B cell (primary cell): ENCODE measurements at regions not wholly inside any gene's neighbourhood (a gene's known extent, or its start where the extent isn't known, plus 50 kb on each side); places are given as distances from the start of the nearest gene placed in this dataset.

Experiments
- ATAC-seq: fragments of 200-7000 bp; cut with Tn5 transposase; one replicate; pipeline ENCODE4 v1.10.0; 2021; ENCODE audit warnings: low read depth, mild to moderate bottlenecking, moderate number of reproducible peaks, moderate library complexity
- CTCF ChIA-PET: fragments of 350-600 bp; sonication (Branson Sonifier 250); formaldehyde crosslinking; loops from one replicate; lab custom pipeline; 2021; ENCODE audit warnings: antibody characterized with exemption, inconsistent platforms; lab: Charles Lee
- POLR2A ChIA-PET: fragments of 350-600 bp; sonication (Branson Sonifier 250); formaldehyde crosslinking; loops from one replicate; lab custom pipeline; 2021; ENCODE audit warnings: antibody characterized with exemption; lab: Charles Lee
- DNase-seq: peaks from one replicate; pipeline ENCODE4 v3.0.0; 2013
- H2AFZ ChIP-seq: 2 replicates; pipeline ENCODE4 v1.6.1; 2012; ENCODE audit warnings: mild to moderate bottlenecking, low read depth, low read length; ENCODE audit not compliant: insufficient read depth, poor library complexity, severe bottlenecking
- H3K27ac ChIP-seq, 2 donors: 1 replicate in 1 of 2; 2 replicates in 1 of 2; pipeline ENCODE4 v1.5.1; 2012 to 2013; ENCODE audit warnings: low read length in 2 of 2, mild to moderate bottlenecking in 2 of 2, moderate library complexity in 1 of 2
- H3K27me3 ChIP-seq, 4 experiments: fragments of 200-600 bp in 1 of 4; sonication (generic) in 1 of 4; replicated peaks in 1 of 4; 1 replicate in 2 of 4; 2 replicates in 2 of 4; pipeline versions ENCODE4 v1.6.1 to v1.7.0; 2013 to 2016; ENCODE audit warnings: low read length in 3 of 4, mild to moderate bottlenecking in 2 of 4, mixed read lengths in 1 of 4, moderate library complexity in 1 of 4; ENCODE audit not compliant: insufficient read depth in 4 of 4, control insufficient read depth in 3 of 4; ENCODE audit errors: control extremely low read depth in 1 of 4
- H3K36me3 ChIP-seq, 2 experiments: replicated peaks in 1 of 2; 1 replicate in 1 of 2; 2 replicates in 1 of 2; pipeline versions ENCODE4 v1.6.1 to v1.7.1; 2013; ENCODE audit warnings: low read length in 1 of 2; ENCODE audit not compliant: insufficient read depth in 2 of 2, control insufficient read depth in 1 of 2; ENCODE audit errors: control extremely low read depth in 1 of 2, extremely low read depth in 1 of 2
- H3K4me1 ChIP-seq, 2 donors: fragments of 200-600 bp in 1 of 2; sonication (generic) in 1 of 2; 1 replicate in 1 of 2; 2 replicates in 1 of 2; pipeline versions ENCODE4 v1.5.1 to v1.6.1; 2013 to 2017; ENCODE audit warnings: low read length in 2 of 2; ENCODE audit not compliant: control insufficient read depth in 2 of 2, insufficient read depth in 2 of 2
- H3K4me2 ChIP-seq: replicated peaks from 2 replicates; pipeline ENCODE3; 2012; ENCODE audit warnings: mild to moderate bottlenecking, low read depth, low read length; ENCODE audit not compliant: poor library complexity, severe bottlenecking
- H3K4me3 ChIP-seq, 5 experiments: fragments of 200-600 bp in 1 of 5; sonication (generic) in 1 of 5; 1 replicate in 3 of 5; 2 replicates in 2 of 5; pipeline versions ENCODE4 v1.5.1 to v1.7.0; 2011 to 2016; ENCODE audit warnings: low read length in 4 of 5, mild to moderate bottlenecking in 4 of 5, low read depth in 2 of 5, control low read depth in 1 of 5, moderate library complexity in 1 of 5; ENCODE audit not compliant: insufficient read depth in 1 of 5; ENCODE audit errors: control extremely low read depth in 1 of 5, extremely low read depth in 1 of 5
- H3K79me2 ChIP-seq: fragments of 200-600 bp; sonication (generic); one replicate; pipeline ENCODE4 v1.6.0; 2016; ENCODE audit warnings: low read length; ENCODE audit not compliant: control insufficient read depth, insufficient read depth
- H3K9ac ChIP-seq: fragments of 200-600 bp; sonication (generic); 2 replicates; pipeline ENCODE4 v1.6.1; 2017; ENCODE audit warnings: mild to moderate bottlenecking, low read length, moderate library complexity
- H3K9me3 ChIP-seq, 3 donors: one replicate each; pipeline versions ENCODE4 v1.6.1 to v1.7.1; 2013; ENCODE audit warnings: low read length in 2 of 3; ENCODE audit not compliant: control insufficient read depth in 2 of 3, insufficient read depth in 1 of 3; ENCODE audit errors: control extremely low read depth in 1 of 3
- H4K20me1 ChIP-seq: 2 replicates; pipeline ENCODE4 v1.6.0; 2012; ENCODE audit warnings: mild to moderate bottlenecking, low read length; ENCODE audit not compliant: insufficient read depth, control insufficient read depth, poor library complexity, severe bottlenecking
- H3K27ac Mint-ChIP-seq: one replicate; pipeline ENCODE4 v1.8.0; 2021; ENCODE audit warnings: mixed read lengths
- H3K27me3 Mint-ChIP-seq: one replicate; pipeline ENCODE4 v1.8.0; 2021; ENCODE audit warnings: mixed read lengths
- H3K4me1 Mint-ChIP-seq: one replicate; pipeline ENCODE4 v1.8.0; 2021; ENCODE audit warnings: mixed read lengths
- H3K4me3 Mint-ChIP-seq: one replicate; pipeline ENCODE4 v1.8.0; 2021; ENCODE audit warnings: mixed read lengths
- H3K9me3 Mint-ChIP-seq: one replicate; pipeline ENCODE4 v1.8.0; 2022; ENCODE audit warnings: mixed read lengths; ENCODE audit not compliant: insufficient read depth
- EZH2 ChIP-seq: IDR thresholded peaks from 2 replicates; pipeline ENCODE4 v1.6.1; 2012; ENCODE audit warnings: borderline replicate concordance, low read depth, mild to moderate bottlenecking, moderate library complexity, low read length; ENCODE audit not compliant: insufficient read depth, poor library complexity, severe bottlenecking
- WGBS: methylation state at CpG from one replicate; pipeline ENCODE4 v1.1.5; 2013; ENCODE audit warnings: missing lambda C conversion rate; ENCODE audit not compliant: insufficient coverage; 5-methylcytosine and 5-hydroxymethylcytosine counted together
- intact Hi-C: fragments of 100-400 bp; cut with micrococcal nuclease; formaldehyde crosslinking; loops from one replicate; pipeline ENCODE4 v1.10.0; 2022
- TF ChIP-seq, protein P1 (sequence below): fragments of 200-600 bp; IDR thresholded peaks from one replicate; pipeline ENCODE4 v1.8.0; 2022; ENCODE audit warnings: antibody characterized with exemption, mild to moderate bottlenecking

GRCh38 chr6:71211799-71212198 lies 76.8 kb upstream of the OGFRL1 start:
- Mint-ChIP-seq H3K27ac (no peak overlapping the region), H3K4me3 (no peak overlapping the region), H3K27me3 (no peaks in the 10 kb centered on the region), H3K9me3 (no peaks in the 10 kb centered on the region), H3K4me1 (no peaks in the 10 kb centered on the region)
- H2AFZ ChIP-seq = no peak overlapping the region
- ChIA-PET CTCF (no interaction called here), POLR2A (no interaction called here)
- no peaks in the 10 kb centered on the region for H3K9me3 ChIP-seq
- H3K4me1 ChIP-seq = no peaks in the 10 kb centered on the region
- no peak for DNase-seq
- H3K27me3 ChIP-seq = no peaks in the 10 kb centered on the region
- no peak overlapping the region for H3K9ac ChIP-seq
- intact Hi-C loops = loop anchor here (5.0 kb wide), 1 partner anchor 41 kb away; no protein-coding TSS in a partner anchor
- no peak overlapping the region for H3K4me2 ChIP-seq
- TF ChIP-seq, protein P1, sequence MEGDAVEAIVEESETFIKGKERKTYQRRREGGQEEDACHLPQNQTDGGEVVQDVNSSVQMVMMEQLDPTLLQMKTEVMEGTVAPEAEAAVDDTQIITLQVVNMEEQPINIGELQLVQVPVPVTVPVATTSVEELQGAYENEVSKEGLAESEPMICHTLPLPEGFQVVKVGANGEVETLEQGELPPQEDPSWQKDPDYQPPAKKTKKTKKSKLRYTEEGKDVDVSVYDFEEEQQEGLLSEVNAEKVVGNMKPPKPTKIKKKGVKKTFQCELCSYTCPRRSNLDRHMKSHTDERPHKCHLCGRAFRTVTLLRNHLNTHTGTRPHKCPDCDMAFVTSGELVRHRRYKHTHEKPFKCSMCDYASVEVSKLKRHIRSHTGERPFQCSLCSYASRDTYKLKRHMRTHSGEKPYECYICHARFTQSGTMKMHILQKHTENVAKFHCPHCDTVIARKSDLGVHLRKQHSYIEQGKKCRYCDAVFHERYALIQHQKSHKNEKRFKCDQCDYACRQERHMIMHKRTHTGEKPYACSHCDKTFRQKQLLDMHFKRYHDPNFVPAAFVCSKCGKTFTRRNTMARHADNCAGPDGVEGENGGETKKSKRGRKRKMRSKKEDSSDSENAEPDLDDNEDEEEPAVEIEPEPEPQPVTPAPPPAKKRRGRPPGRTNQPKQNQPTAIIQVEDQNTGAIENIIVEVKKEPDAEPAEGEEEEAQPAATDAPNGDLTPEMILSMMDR = no peak
- no peak for TF ChIP-seq EZH2
- ATAC-seq = no peak
- H3K27ac ChIP-seq = no peak overlapping the region
- no peak overlapping the region for H3K4me3 ChIP-seq
- H4K20me1 ChIP-seq = no peaks in the 10 kb centered on the region
- no peaks in the 10 kb centered on the region for H3K36me3 ChIP-seq
- no CpG with 5 or more reads among the region's 2 CpGs for WGBS
- H3K79me2 ChIP-seq = no peaks in the 10 kb centered on the region

DNA sequence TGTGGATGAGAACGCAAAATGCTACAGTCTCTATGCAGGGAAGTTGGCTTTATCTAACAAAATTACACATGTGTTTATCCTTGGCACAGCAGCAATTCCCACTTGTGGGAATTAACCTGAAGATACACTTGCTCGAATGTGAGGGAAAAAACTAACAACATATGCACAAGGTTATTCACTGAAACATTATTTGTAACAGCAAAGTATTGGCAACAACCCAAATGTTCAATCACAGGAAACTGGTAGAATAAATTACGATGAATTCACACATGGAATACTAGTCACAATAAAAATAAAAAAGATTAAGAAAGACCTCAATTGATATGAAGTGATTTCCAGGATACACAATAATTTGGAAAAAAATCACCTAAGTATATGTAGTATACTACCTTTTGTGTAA lies 68.1 kb upstream of the OGFRL1 start:
- CTCF ChIA-PET = no interaction called here

More for the DNA sequence above, 68.1 kb upstream of the OGFRL1 start:
- H3K4me3 ChIP-seq = no peak overlapping the region
- intact Hi-C loops = no loop called here
- no peaks in the 10 kb centered on the region for H3K9me3 ChIP-seq
- Mint-ChIP-seq H3K4me1 (no peaks in the 10 kb centered on the region), H3K27ac (no peak overlapping the region), H3K4me3 (no peak overlapping the region), H3K27me3 (no peaks in the 10 kb centered on the region), H3K9me3 (no peaks in the 10 kb centered on the region)
- TF ChIP-seq, protein P1 = no peak
- TF ChIP-seq EZH2 = no peak
- no peak overlapping the region for H2AFZ ChIP-seq
- POLR2A ChIA-PET = no interaction called here
- no peak overlapping the region for H3K27ac ChIP-seq
- no peak overlapping the region for H3K4me2 ChIP-seq
- H3K9ac ChIP-seq = no peak overlapping the region
- H4K20me1 ChIP-seq = no peaks in the 10 kb centered on the region
- no CpG with 5 or more reads among the region's 3 CpGs for WGBS
- DNase-seq (no peak), ATAC-seq (no peak)
- no peaks in the 10 kb centered on the region for H3K27me3 ChIP-seq
- no peaks in the 10 kb centered on the region for H3K36me3 ChIP-seq
- H3K79me2 ChIP-seq = no peaks in the 10 kb centered on the region
- H3K4me1 ChIP-seq = no peaks in the 10 kb centered on the region
